PC-9 (cell line): ENCODE measurements at regions not wholly inside any gene's neighbourhood (a gene's known extent, or its start where the extent isn't known, plus 50 kb on each side); places are given as distances from the start of the nearest gene placed in this dataset.

Experiments
- CTCF ChIP-seq: fragments of 200-600 bp; sonication (generic); conservative IDR thresholded peaks from 2 replicates; pipeline ENCODE4 v1.6.1; 2017; ENCODE audit warnings: mixed run types, antibody characterized with exemption, mild to moderate bottlenecking, moderate library complexity
- EZH2 ChIP-seq: fragments of 200-600 bp; sonication (generic); IDR thresholded peaks from 2 replicates; pipeline ENCODE4 v1.8.0; 2017; ENCODE audit warnings: antibody characterized with exemption, low read depth

- TF ChIP-seq CTCF, result no peak
- no peak for TF ChIP-seq EZH2
These were observed 124.5 kb downstream of the C5orf15 start for GRCh38 chr5:133843911-133844310.
